Gastrocnemius medialis (tissue), 4 donors: ENCODE measurements at regions not wholly inside any gene's neighbourhood (a gene's known extent, or its start where the extent isn't known, plus 50 kb on each side); places are given as distances from the start of the nearest gene placed in this dataset.
"Not testable (repeated sequence)": the region's sequence is repeated elsewhere in the genome, so short reads cannot be mapped to it uniquely, and the experiment has no call there.

Experiments used
- POLR2A ChIP-seq, 2 donors: fragments of 450-650 bp; IDR thresholded peaks; one replicate each; pipeline ENCODE4 v1.6.1; 2017; ENCODE audit warnings: antibody characterized with exemption in 2 of 2, mild to moderate bottlenecking in 2 of 2, moderate library complexity in 2 of 2
- TF ChIP-seq, protein P1 (sequence below), 5 experiments: fragments of 450-650 bp in 3 of 5; fragments of 200-600 bp in 2 of 5; sonication (generic) in 2 of 5; IDR thresholded peaks in 4 of 5; conservative IDR thresholded peaks in 1 of 5; 1 replicate in 4 of 5; 2 replicates in 1 of 5; pipeline ENCODE4 v1.5.1; 2016 to 2019; ENCODE audit warnings: antibody characterized with exemption in 5 of 5, mild to moderate bottlenecking in 3 of 5, moderate library complexity in 3 of 5

DNA sequence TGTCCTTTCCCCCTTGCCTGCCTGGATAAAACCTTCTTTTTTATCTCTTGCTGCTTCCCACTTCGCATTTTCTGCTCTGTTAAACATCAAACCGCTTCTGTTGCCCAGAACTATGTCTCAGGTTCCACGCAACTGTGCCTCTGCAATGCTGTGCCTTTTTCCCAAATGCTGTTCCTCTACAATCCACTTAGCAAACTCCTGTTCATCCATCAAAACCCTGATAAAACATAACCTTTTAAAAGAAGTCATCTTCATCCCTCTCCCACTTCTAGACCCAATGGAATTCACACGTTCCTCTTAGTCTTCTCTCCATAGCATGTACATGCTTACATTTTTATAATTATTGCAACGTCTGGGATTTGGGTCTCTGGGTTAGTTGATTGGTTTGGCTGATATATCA lies 111.9 kb upstream of the RRN3 start:
- TF ChIP-seq, protein P1, sequence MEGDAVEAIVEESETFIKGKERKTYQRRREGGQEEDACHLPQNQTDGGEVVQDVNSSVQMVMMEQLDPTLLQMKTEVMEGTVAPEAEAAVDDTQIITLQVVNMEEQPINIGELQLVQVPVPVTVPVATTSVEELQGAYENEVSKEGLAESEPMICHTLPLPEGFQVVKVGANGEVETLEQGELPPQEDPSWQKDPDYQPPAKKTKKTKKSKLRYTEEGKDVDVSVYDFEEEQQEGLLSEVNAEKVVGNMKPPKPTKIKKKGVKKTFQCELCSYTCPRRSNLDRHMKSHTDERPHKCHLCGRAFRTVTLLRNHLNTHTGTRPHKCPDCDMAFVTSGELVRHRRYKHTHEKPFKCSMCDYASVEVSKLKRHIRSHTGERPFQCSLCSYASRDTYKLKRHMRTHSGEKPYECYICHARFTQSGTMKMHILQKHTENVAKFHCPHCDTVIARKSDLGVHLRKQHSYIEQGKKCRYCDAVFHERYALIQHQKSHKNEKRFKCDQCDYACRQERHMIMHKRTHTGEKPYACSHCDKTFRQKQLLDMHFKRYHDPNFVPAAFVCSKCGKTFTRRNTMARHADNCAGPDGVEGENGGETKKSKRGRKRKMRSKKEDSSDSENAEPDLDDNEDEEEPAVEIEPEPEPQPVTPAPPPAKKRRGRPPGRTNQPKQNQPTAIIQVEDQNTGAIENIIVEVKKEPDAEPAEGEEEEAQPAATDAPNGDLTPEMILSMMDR (IDR thresholded peaks at IDR 0.05 in 4 of 5, conservative IDR thresholded peaks at IDR 0.05 in 1 of 5): not testable (repeated sequence)
- TF ChIP-seq POLR2A (IDR thresholded peaks at IDR 0.05): not testable (repeated sequence)
